Lung (tissue), 11 donors: ENCODE measurements at regions not wholly inside any gene's neighbourhood (a gene's known extent, or its start where the extent isn't known, plus 50 kb on each side); places are given as distances from the start of the nearest gene placed in this dataset.
A peak's percentile ranks its signal among the peaks of the same experiment; 100 is the strongest.

ENCODE experiments used
- ATAC-seq: fragments of 200-7000 bp; cut with Tn5 transposase; one replicate; pipeline ENCODE4 v1.9.1; 2020; ENCODE audit warnings: moderate number of reproducible peaks; ENCODE audit not compliant: insufficient read depth, low FRiP score
- DNase-seq, 3 donors: peaks; one replicate each; pipeline ENCODE4 v3.0.0-alpha.2; 2013 to 2017
- H3K27ac ChIP-seq, 2 donors: one replicate each; pipeline ENCODE4 v1.5.1; 2013; ENCODE audit warnings: mild to moderate bottlenecking in 2 of 2, moderate library complexity in 2 of 2, control low read depth in 1 of 2, inconsistent platforms in 1 of 2, low read depth in 1 of 2, low read length in 1 of 2
- H3K27me3 ChIP-seq, 3 donors: one replicate each; pipeline ENCODE4 v1.5.1; 2013; ENCODE audit warnings: low read length in 2 of 3; ENCODE audit not compliant: control insufficient read depth in 3 of 3, insufficient read depth in 3 of 3
- H3K36me3 ChIP-seq, 4 donors: one replicate each; pipeline ENCODE4 v1.5.1; 2013; ENCODE audit warnings: low read length in 4 of 4, mild to moderate bottlenecking in 1 of 4, moderate library complexity in 1 of 4; ENCODE audit not compliant: control insufficient read depth in 4 of 4, insufficient read depth in 4 of 4
- H3K4me1 ChIP-seq, 5 donors: one replicate each; pipeline ENCODE4 v1.5.1; 2013; ENCODE audit warnings: low read length in 5 of 5, mild to moderate bottlenecking in 2 of 5, moderate library complexity in 1 of 5; ENCODE audit not compliant: control insufficient read depth in 5 of 5, insufficient read depth in 5 of 5
- H3K4me3 ChIP-seq: one replicate; pipeline ENCODE4 v1.5.1; 2013; ENCODE audit warnings: mild to moderate bottlenecking, control low read depth, moderate library complexity
- H3K9ac ChIP-seq, 2 donors: one replicate each; pipeline ENCODE4 v1.5.1; 2013; ENCODE audit warnings: low read length in 2 of 2, control low read depth in 1 of 2; ENCODE audit not compliant: insufficient read depth in 1 of 2
- H3K9me3 ChIP-seq, 4 donors: one replicate each; pipeline ENCODE4 v1.5.1; 2013; ENCODE audit warnings: low read length in 3 of 4, mild to moderate bottlenecking in 1 of 4, moderate library complexity in 1 of 4; ENCODE audit not compliant: control insufficient read depth in 4 of 4, insufficient read depth in 3 of 4
- CTCF ChIP-seq: IDR thresholded peaks from 2 replicates; pipeline ENCODE4 v1.5.1; 2012; ENCODE audit warnings: mild to moderate bottlenecking; ENCODE audit errors: control extremely low read depth, extremely low read depth
- WGBS, 2 donors: extraction: QIAGEN DNeasy Blood & Tissue Kit; methylation state at CpG; one replicate each; pipeline ENCODE4 v1.1.7; 2013; 5-methylcytosine and 5-hydroxymethylcytosine counted together
- donor health status: control.
- donor health status: control.
- donor health status: Bipolar disorder and iron deficiency.
- donor health status: healthy.
- donor health status: DM: yes; HTN: yes; CAD: no.

DNA sequence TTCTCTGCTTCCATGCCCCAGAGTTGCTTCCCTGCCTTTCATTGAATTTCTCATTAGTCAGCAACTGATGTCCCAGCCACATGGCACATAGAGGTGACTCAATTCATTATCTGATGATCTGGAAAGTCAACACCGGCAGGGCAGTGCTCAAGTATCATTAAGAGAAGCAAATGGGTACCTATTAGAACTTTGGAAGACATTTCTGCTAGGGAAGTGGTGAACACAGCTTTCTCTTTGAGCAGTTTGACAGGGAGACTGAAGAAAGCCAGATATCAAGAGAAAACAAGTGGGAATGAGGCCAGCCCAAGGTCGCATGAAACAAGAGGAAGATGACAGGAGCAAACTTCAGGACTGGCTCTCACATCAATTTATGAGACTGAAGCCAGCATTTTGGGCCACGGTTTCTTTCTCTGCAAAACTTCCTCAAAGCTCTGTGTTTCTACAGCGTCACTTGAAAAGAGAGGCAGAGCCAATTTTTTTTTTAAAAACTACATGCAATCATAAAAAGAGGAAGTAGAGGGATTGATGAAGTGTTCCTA lies 108.3 kb upstream of the RPS6KA3 start:
- WGBS, 2 donors = 13 to 23% methylated on average over 4 of the region's 4 CpGs
- ATAC-seq (no peak), DNase-seq (peak in 2 of 3 donors; percentile 40 to 47)
- Histone ChIP-seq H3K27me3 (peaks cover 0 to 25% (median 20%) of the 10 kb centered on the region in 3 donors), H3K4me3 (no peak overlapping the region), H3K27ac (peak overlapping the region in 1 of 2 donors; percentile 82), H3K4me1 (peaks cover 0 to 10% (median 3%) of the 10 kb centered on the region in 5 donors), H3K9me3 (no peaks in the 10 kb centered on the region), H3K9ac (no peak overlapping the region), H3K36me3 (no peaks in the 10 kb centered on the region)
- TF ChIP-seq CTCF = no peak

DNA sequence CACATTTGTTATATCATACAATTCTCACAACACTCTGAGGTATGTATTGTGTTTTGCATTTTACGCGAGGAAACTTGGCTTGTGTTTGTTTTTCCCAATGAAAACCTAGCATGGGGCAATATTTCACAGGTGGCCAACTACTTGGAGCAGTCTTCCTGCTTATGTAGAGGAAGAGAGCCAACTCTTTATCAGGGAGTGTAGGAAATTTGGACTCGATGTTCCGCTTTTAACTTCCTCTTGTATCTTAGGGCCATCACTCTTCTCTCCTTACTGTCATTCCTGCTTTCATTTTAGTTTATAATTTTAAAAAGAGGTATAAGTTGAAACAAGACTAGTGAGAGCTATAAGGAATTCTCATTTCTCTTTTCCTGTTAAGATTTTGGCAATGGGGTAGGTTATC lies 107.7 kb upstream of the RPS6KA3 start:
- no peak overlapping the region for H3K9ac ChIP-seq
- no peak overlapping the region for H3K4me3 ChIP-seq
- peaks cover 0 to 23% (median 20%) of the 10 kb centered on the region in 3 donors for H3K27me3 ChIP-seq
- peaks cover 0 to 10% (median 3%) of the 10 kb centered on the region in 5 donors for H3K4me1 ChIP-seq
- H3K36me3 ChIP-seq = no peaks in the 10 kb centered on the region
- 15 to 51% methylated on average over 4 of the region's 4 CpGs for whole genome bisulfite sequencing, 2 donors
- DNase-seq = peak in 1 of 3 donors; percentile 20
- TF ChIP-seq CTCF = no peak
- ATAC-seq = no peak
- H3K9me3 ChIP-seq = no peaks in the 10 kb centered on the region
- no peak overlapping the region for H3K27ac ChIP-seq

- H3K9ac ChIP-seq = no peak overlapping the region
- H3K4me3 ChIP-seq = no peak overlapping the region
- no peak for TF ChIP-seq CTCF
- H3K36me3 ChIP-seq = no peaks in the 10 kb centered on the region
- H3K27ac ChIP-seq = no peak overlapping the region
- 69 to 80% methylated on average over 6 of the region's 6 CpGs for WGBS, 2 donors
- DNase-seq = no peak
- H3K27me3 ChIP-seq = peaks cover 0 to 31% (median 18%) of the 10 kb centered on the region in 3 donors
- no peaks in the 10 kb centered on the region for H3K9me3 ChIP-seq
- no peak for ATAC-seq
- H3K4me1 ChIP-seq = peaks cover 0 to 10% (median 3%) of the 10 kb centered on the region in 5 donors
Observed at GRCh38 chrX:20373063-20373462, 106.4 kb upstream of the RPS6KA3 start.

GRCh38 chrX:20372533-20372932 lies 105.8 kb upstream of the RPS6KA3 start:
- Histone ChIP-seq H3K27ac (no peak overlapping the region), H3K4me3 (no peak overlapping the region), H3K9ac (no peak overlapping the region), H3K9me3 (no peaks in the 10 kb centered on the region), H3K4me1 (peaks cover 0 to 10% (median 3%) of the 10 kb centered on the region in 5 donors), H3K36me3 (no peaks in the 10 kb centered on the region), H3K27me3 (peaks cover 0 to 34% (median 16%) of the 10 kb centered on the region in 3 donors)
- WGBS, 2 donors = 49 to 75% methylated on average over 1 of the region's 1 CpG
- ATAC-seq = no peak
- no peak for DNase-seq
- no peak for TF ChIP-seq CTCF
